ENCODE measurements at regions not wholly inside any gene's neighbourhood (a gene's known extent, or its start where the extent isn't known, plus 50 kb on each side); places are given as distances from the start of the nearest gene placed in this dataset.

DNA sequence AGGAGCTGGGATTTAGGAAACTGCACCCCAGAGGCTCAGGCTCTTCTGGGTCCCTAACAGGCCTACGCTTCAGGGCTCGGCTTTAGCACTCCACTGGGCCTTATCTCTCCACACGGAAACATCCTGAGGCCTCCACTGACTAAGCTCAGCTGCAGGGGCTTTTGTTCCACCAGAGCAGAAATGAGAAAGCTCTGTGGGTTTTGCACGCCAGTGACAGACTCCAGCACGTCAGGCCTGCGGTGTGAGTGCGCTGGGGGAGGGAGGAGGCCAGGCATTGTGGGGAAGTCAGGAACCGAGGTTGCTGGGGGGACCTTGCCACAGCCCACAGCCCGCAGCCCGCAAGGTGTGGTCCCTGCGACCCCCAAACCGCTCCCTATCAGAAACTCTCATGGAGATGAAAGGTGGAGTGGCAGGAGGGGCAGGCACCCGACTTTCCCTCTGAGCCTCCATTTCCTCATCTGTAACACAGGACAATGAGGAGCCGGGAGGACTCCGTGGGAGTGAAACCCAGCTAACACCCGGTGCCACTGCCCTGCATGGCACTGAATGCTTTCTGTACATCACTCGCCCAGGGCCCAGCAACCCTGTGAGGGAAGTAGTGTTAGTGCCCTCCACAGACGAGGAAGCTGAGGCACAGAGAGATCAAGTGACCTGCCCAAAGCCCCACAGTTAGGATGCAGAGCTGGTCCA lies 106.5 kb downstream of the TPRA1 start:
- DNase-seq (ENCODE audit: low spot score) = peak; percentile 91

DNA sequence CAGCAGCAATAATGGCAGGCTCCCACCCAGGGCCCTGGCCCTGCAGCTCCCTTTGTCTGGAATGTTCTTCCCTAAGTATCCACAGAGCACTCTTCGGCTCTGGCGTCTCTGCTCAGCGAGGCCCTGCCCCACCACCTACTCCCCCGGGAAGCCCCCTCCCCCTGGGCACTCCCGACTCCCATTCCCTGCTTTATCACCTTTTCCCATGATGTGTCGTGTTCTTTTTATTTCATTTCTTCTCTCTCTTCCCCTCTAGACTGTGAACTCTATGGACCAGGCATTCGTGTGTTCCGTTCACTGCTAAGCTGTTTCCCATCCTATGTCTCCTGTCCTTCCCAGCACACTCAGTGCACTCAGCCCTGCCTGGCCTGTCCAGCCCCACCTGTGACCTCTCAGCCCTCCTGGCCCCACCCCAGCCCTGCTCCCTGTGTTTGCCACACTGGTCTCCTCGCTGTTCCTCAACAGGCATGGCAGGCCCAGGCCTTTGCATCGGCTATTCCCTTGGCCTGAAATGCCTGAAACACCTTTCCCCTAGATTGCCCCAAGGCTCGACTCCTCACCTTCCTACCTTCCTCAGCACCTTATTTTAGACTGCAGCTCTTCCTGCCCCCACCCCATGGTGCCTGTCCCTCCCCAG lies 107.4 kb downstream of the TPRA1 start:
- no peak for DNase-seq (ENCODE audit: low spot score)

DNA sequence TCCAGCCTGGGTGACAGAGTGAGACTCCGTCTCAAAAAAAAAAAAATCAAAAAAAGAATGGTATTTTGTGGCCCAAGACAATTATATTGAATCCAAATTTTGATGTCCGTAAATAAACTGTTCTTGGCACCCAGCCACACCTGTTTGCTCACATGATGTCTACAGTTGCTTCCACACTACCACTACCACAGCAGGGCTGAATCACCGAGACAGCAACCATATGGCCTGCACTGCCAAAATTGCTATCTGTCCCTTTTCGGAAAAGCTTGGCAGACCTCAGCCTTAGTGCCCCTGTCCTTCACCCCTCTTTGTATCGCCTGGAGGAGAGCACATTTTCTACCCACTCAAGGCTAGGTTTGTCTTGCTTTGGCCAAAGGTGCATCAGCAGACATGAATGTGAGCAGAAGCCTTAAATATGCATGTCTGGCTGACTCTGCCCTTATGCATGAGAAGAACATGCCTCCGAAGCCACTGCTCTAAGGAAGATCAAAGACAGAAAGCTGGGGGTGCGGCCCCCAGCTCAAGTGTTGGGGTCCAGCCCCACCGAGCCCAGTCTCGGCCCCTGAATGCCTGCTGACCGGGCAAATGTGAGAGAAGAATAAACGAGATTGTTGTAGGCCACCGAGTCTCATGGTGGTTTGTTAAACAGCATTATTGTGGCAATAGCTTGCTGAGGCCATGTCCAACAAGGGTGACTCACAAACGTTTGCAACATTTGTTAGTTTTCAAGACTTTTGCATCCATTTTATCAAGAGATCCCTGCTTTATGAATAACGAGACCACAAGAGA lies 108.1 kb downstream of the TPRA1 start:
- no peak for DNase-seq (ENCODE audit: low spot score)

DNA sequence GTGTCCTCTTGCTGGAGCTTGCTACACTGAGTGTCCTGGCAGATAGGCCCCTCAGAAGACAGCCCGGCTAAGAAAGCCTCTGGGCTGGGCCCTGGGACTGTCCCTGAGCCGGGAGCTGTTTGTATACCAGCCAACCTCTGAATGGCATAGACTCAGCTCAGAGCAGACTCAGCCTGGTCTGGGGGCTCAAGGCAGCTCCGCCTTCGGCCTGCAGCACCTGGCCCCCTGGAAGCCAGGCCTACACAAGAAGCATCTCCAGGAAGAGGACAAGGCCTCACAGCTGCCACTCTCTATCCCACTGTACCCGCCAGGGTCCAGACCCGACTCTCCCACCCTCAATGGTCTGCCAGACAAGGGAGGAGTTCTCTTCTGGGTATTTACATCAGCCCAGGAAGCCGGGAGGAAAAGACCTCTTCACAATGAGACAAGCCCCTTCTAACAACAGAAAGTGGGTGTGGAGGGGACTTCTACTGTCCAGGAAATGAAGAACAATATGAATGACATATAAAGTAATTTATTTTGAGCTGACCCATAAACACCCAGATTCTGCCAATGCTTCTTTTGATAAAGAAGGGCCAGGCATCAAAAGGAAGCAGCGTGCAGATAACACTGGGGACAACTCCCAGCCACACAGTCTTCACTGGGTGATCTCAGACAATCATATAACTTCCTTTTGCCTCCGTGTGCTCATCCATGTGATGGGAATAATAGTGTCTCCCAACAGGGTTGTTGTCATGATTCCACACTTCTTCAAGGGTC lies 110.2 kb downstream of the TPRA1 start:
- no peak for DNase-seq (ENCODE audit: low spot score)

DNA sequence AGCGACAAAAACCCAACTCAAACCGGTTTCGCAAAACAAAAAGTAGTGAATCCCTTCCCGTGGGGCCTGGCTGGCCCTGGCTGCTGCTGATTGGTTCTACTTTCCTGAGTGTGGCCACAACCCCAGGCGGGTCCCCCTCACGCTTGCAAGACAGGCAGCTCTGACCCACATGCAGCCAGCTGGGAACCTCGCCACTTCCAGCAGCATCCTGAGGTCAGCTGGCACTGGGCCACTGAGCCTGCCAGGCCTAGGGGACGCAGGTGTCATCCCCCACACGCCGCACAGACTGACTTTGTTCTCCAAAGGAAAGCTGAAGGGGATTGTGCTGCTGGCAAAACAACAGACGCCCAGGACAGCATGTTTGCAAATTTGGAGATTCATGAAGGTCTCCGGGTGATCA lies 111.1 kb downstream of the TPRA1 start:
- DNase-seq (ENCODE audit: low spot score) = no peak

DNA sequence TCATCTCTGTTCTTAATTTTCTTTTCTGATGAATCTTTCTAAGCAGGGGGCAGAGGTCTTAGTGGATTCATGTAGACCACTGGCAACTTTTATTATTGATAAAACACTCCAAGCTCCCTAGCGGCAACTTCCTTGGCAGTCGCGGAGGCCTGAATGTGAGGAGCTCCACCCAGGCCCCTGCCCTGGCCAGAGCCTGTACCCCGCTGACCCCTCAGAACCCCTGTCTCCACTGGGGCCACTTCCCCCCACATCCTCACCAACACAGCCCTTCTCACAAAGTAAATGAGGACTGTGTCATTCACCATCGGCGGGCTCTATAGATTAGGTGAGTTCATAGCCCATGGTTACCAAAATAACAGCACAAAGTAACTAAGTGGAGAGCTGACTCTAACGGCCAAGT lies 111.6 kb downstream of the TPRA1 start:
- no peak for DNase-seq (ENCODE audit: low spot score)

DNA sequence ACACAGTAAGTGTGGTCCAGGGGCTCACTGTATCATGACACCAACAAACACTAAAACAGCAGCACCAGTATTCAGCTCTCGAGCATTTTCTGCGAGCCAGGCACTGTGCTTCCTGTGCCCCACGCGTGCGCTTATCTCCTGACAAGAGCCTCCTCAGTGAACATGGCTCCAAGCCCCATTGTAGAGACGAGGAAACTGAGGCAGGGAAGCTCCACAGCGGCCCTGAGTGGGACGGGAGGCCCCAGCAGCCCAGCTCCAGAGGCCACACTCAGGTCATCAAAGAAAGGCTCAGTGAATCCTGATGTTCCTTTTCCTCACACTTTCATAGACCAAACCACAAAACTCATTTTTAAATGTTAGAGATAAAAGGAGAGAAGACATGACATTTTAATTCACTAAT lies 113.1 kb downstream of the TPRA1 start:
- no peak for DNase-seq (ENCODE audit: low spot score)

DNA sequence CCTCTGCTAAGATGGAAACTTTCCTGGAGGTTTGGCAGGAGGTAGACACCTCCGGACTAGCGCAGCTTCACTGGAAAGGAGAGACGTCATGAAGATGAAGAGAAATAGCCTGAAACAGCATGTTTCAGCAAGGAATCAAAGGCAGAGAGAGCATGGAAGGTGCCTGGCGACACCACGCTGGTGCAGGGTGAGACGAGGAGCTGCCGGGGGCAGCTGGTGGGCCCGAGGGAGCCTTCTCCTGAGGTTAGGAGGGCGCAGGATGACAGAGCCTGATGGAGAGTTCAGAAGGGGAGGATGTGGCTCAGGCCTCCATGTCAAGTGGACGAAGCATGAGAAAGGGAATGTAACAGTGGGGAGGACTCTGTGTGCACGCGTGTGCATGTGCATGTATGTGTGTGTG lies 113.6 kb downstream of the TPRA1 start:
- DNase-seq (ENCODE audit: low spot score) = no peak

DNA sequence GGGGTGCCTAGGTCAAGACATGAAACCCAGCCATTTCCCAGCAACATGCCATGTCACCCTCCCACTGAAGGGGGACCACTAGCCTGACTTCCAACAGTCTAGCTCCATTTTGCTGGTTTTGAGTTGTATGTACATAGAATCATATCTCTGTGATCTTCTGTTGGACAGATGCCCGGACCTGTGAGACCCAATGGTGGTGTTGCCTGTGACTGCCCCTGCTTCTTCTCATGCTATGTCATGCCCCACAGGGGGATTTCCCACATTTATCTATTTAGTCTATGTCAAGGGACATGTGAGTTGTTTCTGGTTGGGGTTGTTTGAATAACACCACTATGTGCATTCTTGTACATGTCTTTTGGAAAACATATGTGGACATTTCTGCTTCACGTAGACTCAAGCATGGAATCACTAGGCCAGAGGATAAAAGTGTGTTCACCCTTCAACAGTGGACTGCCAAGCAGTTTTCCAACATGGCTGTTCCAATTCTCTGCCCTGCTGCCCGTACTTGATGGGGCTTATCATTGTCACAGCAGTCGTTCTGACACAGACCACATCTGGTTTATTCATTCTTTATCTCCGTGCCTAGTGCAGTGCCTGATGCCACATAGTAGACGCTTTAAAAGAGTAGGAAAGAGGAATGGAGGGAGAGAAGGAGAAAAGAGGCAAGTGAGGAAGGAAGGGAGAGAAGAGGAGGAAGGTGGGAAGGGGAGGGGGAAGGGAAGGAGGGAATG lies 114.4 kb downstream of the TPRA1 start:
- no peak for DNase-seq (ENCODE audit: low spot score)

DNA sequence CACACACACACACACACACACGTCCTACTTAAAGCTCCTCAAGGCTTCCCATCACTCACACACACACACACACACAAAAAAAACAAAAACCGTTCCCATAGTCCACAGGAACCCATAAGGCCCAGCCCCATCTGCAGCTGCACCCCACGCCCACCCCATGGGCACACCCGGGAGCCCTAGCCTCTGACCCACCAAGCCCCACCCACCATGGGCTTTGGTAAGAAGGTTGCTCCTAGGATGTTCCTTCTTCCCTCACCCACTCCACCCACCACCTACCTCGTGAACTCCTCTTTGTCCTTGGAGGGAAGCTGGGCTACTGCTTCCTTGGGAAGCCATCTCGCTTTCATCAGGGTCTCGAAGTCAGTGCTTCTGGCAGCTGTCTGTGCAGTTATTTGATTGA lies 115.1 kb downstream of the TPRA1 start:
- no peak for DNase-seq (ENCODE audit: low spot score)

DNA sequence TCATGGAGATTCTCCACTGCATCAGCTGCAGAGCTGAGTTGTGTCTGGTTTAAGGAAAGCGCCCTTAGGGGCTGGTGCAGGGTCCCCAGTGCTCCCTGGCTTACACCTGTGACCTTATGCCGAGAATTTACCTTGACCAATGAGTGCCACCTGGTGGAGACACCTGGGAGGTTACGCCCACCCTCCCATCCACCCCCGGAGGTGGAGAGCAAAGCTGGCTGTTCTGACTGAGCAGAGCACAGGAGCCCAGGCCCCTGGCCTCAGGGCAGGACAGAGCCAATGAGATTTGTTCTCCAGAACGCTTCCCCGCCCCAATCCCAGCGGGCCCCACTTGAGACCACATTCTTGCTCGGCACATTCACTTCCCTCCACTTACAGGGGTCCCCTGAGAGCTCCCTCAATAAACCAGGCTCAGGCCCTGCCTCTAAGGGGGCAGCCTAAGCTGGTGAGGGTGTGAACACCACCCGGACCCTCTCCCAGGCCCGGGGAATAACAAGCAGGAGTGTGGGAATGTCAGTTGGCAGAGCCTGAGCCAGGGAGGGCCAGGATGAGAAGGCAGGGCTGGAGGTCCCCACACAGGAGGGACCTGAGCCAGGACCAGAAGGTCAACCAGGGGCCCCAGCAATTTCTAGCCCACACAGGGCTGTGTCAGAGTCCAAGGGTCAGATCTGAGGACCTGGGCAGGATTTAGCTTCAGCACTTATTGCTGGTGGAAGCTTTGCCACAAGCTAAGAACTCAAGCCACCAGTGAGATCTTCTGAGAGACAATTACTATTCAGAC lies 117.1 kb downstream of the TPRA1 start:
- peak; percentile 16 for DNase-seq (ENCODE audit: low spot score)

DNA sequence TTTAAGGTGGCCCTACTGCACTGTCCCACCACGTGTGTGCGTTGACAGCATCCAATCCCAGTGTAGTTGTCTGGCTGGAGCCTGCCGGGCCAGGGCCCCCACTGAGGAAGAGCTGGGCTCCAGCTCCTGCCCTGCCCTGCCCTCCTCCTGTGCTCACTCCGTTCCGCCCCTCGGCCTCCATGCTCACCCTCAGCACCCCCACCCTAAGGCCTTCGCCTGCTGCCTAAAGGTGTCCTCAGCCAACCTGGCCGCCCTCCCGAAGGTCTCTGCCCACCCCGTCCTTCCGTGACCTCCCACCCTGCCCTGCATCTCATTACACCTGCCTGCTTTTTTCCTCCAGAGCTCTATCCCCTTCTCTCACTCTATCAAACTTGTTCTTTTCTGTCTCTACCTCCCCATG lies 118.0 kb downstream of the TPRA1 start:
- DNase-seq (ENCODE audit: low spot score) = no peak

DNA sequence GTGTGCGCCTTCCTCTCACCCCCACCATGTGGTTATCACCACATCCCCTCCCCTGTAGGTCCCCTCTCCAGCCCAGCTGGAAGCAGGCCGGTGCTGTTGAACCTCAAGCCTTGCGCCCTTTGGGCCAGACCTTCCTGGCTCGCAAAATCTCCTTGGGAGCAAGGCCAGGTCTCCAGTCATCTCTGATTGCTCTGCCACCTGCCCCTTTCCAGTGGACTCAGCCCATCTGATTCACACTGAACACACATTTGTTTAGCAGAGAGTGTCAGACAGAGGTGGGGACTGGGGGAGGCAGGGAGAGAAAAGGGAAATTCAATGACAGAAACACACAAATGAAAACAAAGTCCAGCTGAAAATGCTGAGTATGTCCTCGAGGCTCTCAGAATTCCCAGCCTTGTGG lies 119.4 kb downstream of the TPRA1 start:
- no peak for DNase-seq (ENCODE audit: low spot score)

DNA sequence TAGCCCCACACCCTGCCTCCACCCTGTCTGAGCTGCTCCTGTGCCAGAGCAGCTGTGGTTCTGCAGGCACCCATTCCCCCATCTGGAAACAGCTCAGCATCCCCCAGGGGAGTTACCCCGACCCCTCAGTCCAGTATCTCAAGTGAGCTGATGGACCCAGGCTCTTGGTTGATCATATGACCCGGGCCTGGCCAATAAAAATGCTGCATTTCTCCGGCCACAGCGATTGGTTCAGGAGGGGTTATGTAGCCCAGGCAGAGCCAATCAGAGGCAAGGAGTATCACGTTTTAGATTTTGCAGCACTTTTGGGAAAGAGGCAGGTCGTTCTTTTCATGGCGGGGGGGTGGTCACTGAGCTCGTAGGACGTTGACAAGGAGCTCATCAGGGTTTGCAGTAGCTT lies 120.8 kb downstream of the TPRA1 start:
- no peak for DNase-seq (ENCODE audit: low spot score)

DNA sequence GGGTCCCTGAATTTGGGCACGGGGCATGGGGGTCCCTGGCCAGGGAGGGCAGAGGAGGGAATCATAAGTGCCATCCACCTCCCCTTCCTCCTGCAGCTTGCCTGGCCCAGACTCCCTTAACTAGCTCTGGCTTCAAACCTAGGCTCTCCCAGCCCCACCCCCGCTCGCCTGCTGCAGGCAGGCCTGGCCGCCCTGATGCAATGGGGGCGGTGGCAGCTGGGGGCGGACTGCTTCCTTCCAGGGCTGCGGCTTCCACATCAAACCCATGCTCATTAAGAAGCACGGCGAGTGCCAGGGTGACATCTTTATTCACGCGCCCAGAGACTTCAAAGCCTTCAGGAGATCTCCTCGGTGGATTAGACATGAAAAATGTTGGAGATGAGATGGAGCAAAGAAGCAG lies 123.1 kb downstream of the TPRA1 start:
- DNase-seq (ENCODE audit: low spot score) = no peak

DNA sequence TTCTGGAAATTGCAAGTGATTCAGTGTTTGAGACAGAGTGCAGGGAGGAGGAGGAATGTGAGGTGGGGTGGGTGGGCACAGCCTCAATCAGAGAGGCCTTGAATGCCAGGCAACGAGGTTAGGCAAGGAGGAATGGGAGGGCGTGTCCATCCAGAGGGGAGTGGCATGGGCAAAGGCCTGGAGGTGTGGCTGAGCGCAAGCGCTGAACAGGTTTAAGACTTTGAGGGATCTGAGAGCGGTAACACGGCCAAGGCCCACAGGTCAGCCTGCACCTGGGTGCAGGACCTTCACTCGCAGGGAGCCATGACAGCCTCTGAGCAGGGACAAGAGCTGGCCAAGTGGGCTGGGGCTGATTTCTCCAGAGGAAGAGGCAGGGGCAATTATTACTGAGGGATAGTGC lies 125.9 kb downstream of the TPRA1 start:
- no peak for DNase-seq (ENCODE audit: low spot score)

DNA sequence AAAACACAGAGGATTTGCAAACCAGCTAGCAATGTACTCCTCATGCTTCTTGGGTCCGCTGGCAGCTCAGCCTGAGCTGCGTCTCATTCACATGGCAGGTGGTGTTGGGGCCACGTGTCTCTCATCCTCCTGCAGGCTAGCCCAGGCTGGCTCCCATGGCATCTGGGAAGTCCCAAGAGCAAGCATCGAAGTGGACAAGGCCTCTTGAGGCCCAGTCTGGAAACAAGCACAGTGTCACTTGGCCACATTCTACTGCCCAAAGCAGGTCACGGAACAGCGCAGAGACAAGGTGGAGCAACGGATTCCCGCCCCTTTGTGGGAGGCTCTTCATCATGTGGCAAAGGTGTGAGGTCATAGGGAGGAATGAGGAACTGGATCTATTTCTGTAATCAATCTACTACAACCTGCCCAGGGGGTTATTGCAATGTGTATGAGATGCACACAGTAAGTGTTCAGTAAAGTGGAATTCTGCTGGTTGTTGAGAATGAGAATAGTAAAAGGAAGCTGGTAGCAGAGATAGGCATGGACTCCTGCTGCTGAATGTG lies 128.3 kb downstream of the TPRA1 start:
- no peak for DNase-seq (ENCODE audit: low spot score)

DNA sequence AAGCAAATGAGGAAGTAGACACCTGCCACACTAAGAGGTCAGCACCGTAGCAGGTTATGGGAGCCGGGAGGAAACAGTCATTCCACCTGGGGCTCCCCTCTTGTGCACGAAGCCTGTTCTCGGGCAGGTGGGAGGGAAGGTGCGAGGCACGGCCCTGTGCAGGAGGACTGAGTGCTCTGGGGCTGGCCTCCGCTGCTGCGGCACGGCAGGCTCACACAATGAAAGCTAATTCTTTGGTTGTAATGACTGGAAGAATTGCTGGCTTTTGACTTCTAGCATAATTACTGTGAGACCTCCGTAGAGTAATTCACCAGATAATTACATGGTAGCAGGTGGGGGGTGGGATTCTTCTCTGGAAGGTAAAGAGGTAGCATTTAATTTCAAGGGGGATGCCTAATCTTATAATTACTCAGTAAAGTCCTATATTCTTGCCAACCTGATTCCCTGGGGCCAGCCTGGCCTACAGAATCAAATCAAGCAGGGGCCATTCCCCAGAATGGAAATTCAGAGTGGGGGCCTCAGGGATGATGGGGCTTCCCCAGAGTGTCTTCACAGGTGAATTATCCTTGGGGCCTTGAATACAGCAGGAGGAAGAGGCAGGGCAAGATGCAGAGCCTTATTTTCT lies 129.1 kb downstream of the TPRA1 start:
- no peak for DNase-seq (ENCODE audit: low spot score)

DNA sequence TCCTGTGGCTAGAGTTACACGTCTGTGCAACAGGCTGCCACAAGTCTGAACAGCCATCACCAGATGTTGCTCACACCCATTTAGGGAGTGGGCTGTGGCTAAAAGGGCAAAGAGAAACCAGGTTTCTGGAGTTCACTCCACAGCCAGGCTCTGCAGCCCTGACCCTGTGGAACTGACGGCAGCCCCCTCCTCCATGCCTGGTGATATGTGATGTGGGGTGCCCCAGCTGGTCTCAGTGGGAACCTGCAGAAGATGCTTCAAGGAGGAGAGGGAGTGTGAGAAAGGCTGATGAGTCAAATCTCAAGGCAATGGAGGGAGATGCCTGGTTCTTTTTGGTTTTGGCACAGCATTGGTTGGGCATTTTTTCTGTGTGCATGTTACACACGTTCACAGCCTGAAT lies 130.6 kb downstream of the TPRA1 start:
- no peak for DNase-seq (ENCODE audit: low spot score)

All from activated CD4-positive, alpha-beta T cell treated with anti-CD3 and anti-CD28 coated beads, Interleukin-2, Interleukin-4, amounts not matched to agents 100 ng/mL and 50 ng/mL, durations not matched to agents 16 hours and 8 hours (primary cell).